ENCODE measurements at regions not wholly inside any gene's neighbourhood (a gene's known extent, or its start where the extent isn't known, plus 50 kb on each side); places are given as distances from the start of the nearest gene placed in this dataset.

DNA sequence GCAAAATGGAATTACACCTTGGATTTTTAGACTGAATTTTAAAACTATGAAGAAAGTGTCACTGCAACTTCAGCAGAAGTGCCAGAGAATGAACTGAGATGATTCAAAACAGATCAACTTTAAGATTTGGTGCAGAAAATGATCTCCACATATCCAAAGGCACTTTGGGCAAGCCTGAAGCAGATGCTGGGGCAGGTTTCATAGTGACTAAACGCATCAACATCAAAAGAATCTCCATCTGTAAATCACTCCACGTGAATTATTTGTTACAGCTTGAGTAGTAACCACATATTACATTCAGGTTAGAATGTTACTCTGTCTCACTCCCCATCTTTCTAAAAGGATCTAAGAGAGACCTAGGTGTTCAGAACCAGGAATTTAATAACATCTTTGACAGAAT lies 329.0 kb upstream of the ESRRG start:
- Histone ChIP-seq H3K9me3 (no peaks in the 10 kb centered on the region), H3K27me3 (no peaks in the 10 kb centered on the region), H3K36me3 (no peaks in the 10 kb centered on the region), H3K4me1 (no peaks in the 10 kb centered on the region), H3K27ac (no peak overlapping the region), H3K4me3 (no peak overlapping the region)
- no peak for DNase-seq (ENCODE audit: low spot score)
- no peak for TF ChIP-seq CTCF (IDR thresholded peaks at IDR 0.05)

DNA sequence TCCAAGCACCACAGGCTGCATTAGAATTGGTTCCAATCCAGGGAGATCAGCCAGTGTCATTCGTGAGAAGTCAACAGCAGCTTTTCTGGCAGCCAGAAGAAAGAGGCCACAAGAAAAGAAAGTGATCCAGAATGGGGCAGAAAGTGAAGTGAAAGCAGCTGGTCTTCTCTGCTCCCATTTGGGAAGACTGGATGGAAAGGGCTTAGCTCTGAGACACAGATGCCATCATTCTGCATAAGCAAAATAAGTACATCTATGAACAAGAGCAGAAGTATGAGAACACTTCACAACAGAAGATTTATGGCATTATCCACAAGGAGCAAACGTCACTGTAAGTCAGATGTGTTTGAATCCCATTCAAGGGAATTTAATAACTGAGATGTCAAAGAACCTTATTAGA lies 326.5 kb upstream of the ESRRG start:
- Histone ChIP-seq H3K27me3 (no peaks in the 10 kb centered on the region), H3K4me1 (no peaks in the 10 kb centered on the region), H3K9me3 (no peaks in the 10 kb centered on the region), H3K36me3 (no peaks in the 10 kb centered on the region), H3K4me3 (no peak overlapping the region), H3K27ac (no peak overlapping the region)
- TF ChIP-seq CTCF (IDR thresholded peaks at IDR 0.05), result no peak
- no peak for DNase-seq (ENCODE audit: low spot score)

DNA sequence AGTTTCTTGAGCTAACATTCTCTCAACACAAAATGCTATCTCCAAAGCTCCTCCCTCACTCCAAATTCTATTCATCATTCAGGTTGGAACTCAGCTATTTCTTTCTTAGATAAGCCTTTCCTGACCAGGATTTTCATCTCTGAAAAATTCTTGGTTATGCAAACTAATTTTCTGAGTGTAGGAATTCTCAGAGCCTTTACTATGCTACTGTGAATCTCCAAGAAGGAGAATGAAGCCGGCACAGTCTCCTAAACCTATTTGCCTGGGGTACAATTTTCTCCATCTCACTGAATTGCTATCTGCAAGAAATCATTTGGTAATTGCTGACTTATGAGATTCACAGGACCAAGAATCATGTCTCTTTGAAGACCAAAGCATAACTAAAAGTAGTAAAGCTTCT lies 325.9 kb upstream of the ESRRG start:
- H3K36me3 ChIP-seq, result no peaks in the 10 kb centered on the region
- H3K4me3 ChIP-seq, result no peak overlapping the region
- H3K9me3 ChIP-seq, result no peaks in the 10 kb centered on the region
- TF ChIP-seq CTCF (IDR thresholded peaks at IDR 0.05), result no peak
- no peaks in the 10 kb centered on the region for H3K4me1 ChIP-seq
- no peak for DNase-seq (ENCODE audit: low spot score)
- no peak overlapping the region for H3K27ac ChIP-seq
- H3K27me3 ChIP-seq, result no peaks in the 10 kb centered on the region

DNA sequence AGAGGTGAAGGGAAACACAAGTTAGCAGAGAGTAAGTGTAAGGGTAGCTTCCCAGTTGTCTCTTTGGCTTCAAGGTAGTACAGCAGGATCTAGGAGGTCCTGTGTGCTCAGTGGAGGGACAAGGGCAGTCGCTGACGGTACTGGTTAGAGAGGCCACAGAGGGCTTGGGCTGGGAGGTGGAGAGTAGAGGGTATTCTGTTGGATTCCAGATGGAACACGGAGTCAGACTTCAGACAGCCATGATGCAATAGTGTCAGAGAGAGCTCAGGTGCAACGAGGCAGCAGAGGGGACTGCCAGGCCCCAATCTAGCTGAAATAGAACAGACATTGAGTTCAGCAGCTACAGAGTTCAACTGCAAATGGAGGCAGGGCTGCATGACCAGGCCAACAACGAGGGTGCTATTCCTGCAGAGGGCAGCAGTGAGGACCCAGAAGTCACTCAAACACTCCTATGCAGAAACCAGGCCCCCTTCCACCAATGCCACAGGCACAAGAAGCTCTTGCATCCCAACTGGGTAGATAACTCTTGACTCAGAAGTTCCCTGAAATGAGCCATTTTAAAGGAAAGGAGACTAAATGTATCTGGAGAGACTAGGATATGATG lies 325.0 kb upstream of the ESRRG start:
- TF ChIP-seq CTCF (IDR thresholded peaks at IDR 0.05), result no peak
- DNase-seq (ENCODE audit: low spot score), result no peak
- H3K36me3 ChIP-seq, result no peaks in the 10 kb centered on the region

DNA sequence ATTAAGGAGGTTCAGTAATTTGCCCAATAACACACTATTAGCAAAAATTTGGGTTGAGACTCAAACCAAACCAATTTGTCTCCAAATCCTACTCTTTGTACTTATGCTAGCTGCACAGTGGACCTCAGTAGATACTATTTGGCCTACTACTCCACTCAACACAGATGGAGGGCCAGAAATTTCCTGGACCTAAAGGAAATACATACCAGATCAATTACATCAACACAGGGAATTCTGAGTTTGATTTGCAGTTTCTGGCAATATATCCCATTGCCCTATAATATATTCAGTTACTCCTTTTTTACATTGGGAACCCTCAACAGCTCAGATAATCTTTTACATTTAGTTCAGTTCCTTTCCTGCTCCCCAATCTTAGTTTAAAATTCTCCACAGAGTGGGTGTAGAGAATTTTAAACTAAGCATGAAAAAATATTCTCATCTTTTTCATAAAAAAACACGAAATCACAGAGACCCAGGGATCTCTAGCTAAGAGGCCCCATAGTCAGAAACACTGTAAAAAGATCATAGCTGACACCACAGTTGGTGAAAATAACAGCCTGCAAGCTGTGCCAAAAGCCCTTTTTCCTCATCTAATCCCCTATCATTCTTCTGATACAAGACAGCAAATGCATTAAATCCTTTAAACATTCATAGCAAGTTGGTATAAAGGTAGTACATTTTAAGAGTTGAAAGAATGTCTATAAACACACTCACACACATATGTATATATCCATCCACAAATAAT lies 317.7 kb upstream of the ESRRG start:
- no peak for DNase-seq (ENCODE audit: low spot score)
- TF ChIP-seq CTCF (IDR thresholded peaks at IDR 0.05), result no peak
- no peak overlapping the region for H3K27ac ChIP-seq
- no peak overlapping the region for H3K4me3 ChIP-seq
- peaks cover 0 to 12% of the 10 kb centered on the region in 2 donors for H3K9me3 ChIP-seq
- H3K36me3 ChIP-seq, result no peaks in the 10 kb centered on the region
- H3K4me1 ChIP-seq, result no peaks in the 10 kb centered on the region
- H3K27me3 ChIP-seq, result no peaks in the 10 kb centered on the region

More for the DNA sequence above, 325.0 kb upstream of the ESRRG start:
- no peak overlapping the region for H3K4me3 ChIP-seq
- no peaks in the 10 kb centered on the region for H3K9me3 ChIP-seq
- H3K4me1 ChIP-seq, result no peaks in the 10 kb centered on the region
- H3K27ac ChIP-seq, result no peak overlapping the region
- no peaks in the 10 kb centered on the region for H3K27me3 ChIP-seq
